GM18508 (cell line): ENCODE measurements at regions not wholly inside any gene's neighbourhood (a gene's known extent, or its start where the extent isn't known, plus 50 kb on each side); places are given as distances from the start of the nearest gene placed in this dataset.

ENCODE experiments used
- ATAC-seq: cut with Tn5 transposase; IDR thresholded peaks from one replicate; pipeline ENCODE4 v1.9.1; 2021; ENCODE audit warnings: moderate number of reproducible peaks; ENCODE audit not compliant: insufficient read depth, unreplicated experiment

DNA sequence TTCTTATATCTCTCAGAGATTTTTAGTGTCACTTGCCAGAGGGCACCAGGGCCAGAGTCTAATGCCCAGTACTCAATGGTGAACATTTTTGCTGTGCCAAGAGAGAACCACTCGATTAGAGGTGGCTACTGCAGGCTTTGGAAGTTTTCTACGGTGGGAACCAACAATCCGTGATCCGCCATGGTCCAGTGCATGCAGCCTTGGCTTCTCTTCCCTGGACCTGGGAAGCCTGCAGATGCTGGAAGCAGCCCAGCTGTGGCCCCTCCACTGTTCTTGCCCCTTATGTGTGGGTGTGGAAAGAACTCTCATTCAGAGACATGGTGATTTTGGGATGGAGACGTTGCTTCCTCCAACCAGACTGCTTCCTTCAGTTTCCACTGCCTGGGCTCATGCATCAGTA lies 224.2 kb downstream of the TSHZ3 start:
- ATAC-seq, result no peak

DNA sequence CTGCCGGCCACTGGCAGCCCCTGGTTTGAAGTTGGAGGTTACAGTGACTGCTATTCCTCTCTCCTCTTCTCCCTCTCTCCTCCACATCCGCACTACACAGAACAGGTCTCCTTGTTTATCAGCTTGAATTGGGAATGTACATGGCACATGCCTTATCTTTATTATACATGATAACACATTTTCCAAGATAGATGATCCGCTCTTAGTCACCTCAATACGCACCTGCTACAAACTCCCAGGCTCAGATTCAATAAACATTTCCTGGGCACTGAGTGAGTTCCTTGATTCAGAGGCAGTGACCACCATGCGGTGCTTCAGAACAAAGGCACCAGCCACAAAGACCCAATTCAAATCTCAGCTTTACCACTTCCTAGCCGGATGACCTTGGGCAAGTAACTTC lies 227.7 kb downstream of the TSHZ3 start:
- no peak for ATAC-seq

DNA sequence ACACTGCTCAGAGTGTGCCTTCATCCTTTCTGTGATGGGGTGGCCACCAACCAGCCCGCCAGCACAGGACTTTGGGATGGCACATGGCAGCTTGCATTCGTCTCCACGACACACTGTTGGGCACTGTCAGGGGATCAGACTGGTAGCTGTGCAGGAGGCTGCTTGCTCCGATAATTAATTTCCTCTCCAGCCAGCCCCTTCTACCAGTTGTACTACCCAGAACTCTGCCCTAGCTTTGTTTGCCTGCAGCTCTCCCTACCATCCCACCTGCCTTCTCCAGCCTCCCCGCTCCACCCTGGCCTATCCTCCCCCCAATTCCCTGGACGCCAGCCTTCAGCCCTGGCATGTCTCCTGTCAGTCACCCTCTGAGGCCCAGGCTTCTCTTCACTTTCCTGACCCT lies 228.3 kb downstream of the TSHZ3 start:
- ATAC-seq, result no peak

DNA sequence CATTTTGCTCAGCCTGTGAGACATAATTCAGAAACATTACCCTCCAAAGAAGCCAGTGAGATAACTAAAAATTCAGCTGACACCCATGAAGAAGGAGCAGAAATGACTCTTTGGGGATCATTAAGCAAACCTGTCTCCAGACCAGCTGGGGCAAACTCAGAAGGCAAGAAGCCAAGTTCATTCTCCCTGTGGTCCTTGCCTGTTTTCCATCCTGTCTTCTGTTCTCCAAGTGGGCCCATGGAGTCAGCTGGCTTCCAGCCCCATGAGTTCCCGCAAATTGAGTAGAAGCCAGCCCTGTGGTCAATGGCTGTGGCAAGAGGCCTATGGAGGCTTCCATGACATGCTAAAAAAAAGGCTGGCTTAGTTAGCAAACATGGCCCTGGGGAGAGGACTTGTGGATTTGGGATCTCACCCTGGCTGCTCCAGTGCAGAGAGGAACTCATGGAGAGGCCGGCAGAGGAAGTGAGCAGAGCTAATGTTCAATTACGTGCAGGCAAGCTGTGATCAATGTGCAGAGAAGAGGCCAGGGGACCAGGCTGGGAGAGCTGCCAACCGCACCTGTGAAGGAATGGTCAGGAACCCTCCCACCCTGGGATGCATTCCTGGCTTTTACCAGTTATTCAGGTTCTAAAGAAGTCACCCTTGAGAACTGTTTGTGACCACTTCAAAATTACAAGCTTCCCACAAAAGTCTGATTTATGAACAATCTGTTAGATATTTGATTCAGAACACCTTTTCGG lies 229.1 kb downstream of the TSHZ3 start:
- no peak for ATAC-seq

DNA sequence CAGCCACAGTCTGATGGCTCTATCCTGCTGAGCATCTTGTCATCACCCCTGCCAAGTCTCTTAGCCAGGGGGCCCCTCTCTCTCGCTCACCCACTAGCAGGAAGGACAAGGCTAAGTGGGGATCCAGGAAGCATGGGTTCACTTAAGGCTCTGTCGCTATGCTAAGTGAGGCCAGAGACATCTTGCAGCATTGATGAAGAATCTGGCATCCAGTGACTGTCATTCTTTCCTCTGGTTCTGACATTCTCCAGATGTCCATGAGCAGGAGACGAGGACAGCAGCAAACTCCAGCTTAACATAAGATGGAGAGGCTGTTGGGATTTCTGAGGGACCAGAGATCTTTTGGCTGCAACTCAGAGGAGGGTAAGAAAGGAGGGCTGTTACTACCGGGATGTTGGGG lies 230.2 kb downstream of the TSHZ3 start:
- ATAC-seq, result no peak

DNA sequence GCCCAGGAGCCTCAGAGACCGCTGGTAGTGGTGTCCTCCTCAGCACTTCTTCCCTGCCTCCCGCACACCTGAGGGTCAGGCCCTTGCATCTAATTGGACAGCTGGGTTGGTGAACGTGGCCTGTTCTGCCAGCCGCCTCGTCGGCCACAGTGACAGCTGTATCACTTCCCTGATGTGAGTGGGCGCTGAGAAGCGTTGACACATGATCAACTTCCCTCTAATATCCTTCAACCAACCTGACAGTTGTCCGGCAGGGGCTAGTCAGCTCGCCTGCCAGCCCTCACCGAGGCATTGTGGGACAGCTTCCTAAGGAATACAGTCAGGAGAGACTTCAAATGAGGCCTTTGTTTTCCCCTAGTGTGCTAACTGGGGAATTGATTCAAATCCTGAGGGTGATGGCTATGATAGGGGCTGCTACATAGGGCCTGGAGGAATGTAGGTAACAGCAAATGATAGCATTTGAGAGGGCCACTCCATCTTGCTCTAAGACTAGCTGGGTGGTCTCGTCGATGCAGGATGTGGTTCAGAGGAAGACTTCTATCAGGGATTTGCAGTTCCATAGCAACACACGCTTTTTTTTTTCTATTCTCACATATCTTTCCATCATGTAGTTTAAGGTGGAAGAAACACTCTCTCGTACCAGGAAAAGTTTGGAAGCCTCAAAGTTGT lies 230.8 kb downstream of the TSHZ3 start:
- no peak for ATAC-seq

DNA sequence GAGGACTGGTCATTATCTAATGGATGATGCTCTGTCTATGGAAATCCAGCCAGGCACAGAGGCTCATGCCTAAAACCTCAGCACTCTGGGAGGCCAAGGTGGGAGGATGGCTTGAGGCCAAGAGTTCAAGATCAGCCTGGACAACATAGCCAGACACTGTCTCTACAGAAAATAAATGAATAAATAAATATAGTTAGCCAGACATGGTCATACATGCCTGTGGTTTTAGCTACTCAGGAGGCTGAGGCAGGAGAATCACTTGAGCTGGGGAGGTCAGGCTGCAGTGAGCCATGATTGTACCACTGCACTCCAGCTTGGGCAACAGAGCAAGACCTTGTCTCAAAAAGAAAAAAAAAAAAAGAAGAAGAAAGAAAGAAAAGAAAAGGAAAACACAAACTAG lies 234.7 kb downstream of the TSHZ3 start:
- ATAC-seq, result no peak

DNA sequence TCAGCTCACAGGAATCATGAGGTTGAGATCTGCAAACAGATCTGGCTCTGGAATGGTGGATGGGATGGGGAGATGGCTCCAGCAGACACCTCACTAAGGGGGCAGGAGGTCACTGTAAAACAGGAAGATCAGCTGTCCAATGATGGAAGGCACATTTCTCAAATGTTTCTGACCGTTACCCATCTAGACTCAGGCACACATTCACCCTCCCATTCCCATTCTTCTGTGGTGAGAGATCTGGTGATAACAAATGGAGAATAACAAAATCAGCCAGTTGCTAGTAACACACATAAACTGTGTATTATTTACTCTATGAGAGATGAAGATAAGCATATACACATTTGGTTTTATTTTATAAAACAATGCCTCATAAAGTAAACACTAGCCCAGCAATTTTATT lies 235.9 kb downstream of the TSHZ3 start:
- no peak for ATAC-seq

DNA sequence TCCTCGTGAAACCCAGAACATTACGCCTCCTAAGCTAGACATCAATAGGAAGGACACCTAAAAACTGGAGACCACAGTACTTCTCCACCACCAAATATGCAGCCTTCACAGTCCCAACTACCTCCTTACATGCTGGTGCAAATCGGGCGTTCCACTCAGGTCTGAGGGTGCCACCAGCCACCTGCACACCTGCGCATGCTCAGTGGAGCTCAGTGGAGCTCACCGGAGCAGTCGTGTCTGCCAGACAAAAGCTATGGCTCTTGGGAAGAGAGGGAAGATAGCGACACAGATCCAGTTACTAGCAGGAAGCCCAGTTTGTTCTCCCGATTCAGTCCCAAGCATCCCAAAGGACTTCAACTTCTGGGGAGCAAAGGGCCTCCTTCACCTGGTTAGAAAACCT lies 237.1 kb downstream of the TSHZ3 start:
- no peak for ATAC-seq

DNA sequence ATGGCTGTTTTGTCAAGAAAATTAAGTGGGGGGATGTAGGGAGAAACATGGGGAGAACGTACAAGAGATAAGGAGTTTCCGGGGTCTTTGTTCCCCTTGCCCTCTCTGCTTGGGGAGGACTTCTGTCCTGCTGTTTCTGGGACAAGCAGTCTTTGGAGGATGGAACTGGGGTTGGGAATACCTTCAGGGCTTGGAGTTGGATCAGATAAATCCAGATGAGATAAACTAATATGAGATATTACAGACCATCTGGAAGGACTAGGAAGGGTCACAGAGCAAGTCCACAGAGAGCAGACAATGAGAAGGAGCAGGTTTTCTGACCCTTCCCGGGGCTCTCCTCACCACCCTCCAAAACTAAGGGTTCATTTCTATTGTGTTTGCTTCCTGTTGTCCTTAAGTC lies 237.5 kb downstream of the TSHZ3 start:
- ATAC-seq, result no peak

DNA sequence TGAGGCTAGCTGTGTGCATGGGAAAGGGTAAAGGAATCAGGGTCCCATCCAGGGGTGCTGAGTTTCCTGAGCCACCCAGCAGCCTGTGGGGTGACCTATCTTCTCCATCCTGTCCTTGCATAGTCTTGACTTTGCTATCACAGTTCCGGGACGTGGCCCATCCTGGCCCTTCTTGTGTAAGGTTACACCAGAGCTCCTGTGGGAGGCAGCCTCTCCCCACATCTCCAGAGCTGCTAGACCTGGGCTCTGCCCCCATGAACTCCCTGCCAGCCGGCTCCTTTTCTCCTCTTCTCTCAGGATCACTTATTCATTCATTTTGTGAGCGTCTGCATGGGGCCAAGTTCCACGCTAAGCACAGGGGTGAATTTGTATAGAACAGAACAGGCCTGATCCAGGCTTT lies 238.9 kb downstream of the TSHZ3 start:
- ATAC-seq, result no peak

DNA sequence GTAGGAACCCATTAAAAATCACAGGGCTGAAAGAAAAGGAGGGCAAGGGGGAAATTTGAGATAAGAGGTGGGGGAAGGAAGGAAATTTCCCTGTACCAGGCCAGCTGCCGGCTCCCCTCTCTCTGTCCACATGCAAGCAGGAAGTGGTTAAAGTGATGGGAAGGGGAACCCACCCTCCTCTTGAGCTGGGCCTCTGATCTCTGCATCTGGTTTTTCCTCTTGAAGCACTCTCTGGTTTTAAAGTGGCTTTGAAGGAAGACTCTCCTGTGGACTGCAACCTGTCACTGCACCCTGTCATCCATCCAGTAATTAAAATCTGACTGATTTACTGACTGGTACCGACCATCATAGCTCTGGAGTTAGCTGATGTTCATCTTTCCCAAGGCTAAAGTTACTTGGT lies 239.6 kb downstream of the TSHZ3 start:
- no peak for ATAC-seq

DNA sequence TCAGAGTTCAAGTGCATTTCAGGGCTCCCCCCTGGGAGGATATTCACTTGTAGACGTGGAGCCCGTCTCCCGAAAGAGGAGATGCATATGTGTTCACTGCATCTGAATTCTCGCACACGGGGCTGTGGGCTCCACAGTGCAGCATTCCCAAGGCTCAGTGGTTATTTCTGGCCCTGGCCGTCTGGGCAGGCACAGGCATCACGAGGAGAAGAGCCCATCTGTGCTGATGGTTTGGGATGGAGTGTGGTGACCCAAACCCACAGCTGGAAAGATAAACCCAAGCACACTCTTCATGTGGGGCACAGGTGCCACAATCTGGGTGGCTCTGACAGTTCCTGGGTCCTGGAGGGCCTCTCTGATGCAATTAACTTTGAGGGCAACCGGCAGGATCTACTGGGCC lies 242.1 kb downstream of the TSHZ3 start:
- ATAC-seq, result no peak

DNA sequence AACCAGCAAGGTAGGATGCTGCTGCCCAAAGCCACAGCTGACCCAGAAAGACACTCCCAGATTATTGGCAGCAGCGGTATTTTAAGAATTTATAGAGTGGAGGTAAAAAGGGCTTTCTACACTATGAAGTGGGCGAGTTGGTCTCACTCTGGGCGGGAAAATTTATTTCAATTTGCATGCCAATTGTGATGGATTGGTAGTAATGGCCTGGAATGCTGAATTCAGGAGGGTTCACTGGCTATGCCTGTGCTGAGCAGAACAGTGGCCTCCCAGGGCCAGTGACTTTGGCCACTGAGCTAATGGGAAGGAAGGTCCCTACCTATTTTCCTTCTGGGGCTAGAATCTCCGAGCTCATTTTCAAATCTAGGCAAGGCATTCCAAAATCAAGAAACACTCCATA lies 243.5 kb downstream of the TSHZ3 start:
- no peak for ATAC-seq

DNA sequence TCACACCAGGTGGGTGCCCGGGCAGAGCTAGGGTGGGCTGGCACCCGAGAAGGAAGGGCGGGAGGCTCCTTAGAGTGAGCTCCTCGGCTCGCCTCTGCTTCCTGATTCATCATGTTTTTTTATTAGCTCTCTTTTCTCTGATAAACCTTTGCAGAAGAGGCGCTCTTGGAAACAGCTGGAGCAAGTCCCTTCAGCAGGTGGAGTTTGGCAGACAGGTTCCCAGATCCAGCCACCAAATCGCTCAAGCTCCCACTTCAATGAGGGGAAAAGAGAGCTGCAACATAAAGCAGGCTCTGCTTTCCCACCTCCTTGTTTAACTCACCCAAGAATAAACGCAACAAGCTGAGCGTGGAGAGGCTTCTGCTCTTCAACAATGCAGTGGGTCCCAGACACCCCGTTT lies 244.8 kb downstream of the TSHZ3 start:
- no peak for ATAC-seq

DNA sequence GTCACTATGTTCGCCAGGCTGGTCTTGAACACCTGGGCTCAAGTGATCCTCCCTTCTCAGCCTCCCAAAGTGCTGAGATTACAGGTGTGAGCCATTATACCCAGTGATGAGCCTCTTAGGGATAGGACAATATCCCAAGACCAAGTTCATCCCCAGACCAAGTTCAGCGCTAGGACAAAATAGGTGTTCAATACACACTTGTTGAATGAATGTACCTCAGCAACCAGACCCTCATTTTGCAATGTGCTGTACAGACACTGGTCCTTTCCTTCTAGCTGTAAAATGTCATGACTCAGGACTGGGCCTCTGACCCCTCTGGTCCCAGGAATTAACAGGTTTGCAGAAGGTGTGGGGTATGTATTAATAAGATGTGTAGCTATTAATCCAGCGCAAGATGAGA lies 246.0 kb downstream of the TSHZ3 start:
- ATAC-seq, result no peak

DNA sequence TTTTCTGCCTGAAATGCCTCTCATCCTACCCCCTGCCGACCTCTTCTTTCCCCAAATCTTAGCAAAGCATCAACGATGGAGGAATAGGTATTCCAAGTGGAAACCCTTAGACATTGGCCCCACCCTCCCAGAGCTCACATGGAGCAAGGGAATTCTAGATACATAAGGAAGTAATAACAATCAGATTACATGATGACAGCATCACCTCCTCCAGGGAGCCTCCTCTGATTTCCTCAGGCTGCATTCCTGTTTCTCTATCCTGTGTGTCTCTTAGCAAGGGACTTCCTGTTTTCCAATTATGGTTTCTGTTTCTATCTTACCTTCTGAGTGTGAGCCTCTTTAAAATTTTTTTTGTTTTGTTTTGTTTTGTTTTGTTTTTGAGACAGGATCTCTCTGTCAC lies 246.6 kb downstream of the TSHZ3 start:
- ATAC-seq, result no peak

DNA sequence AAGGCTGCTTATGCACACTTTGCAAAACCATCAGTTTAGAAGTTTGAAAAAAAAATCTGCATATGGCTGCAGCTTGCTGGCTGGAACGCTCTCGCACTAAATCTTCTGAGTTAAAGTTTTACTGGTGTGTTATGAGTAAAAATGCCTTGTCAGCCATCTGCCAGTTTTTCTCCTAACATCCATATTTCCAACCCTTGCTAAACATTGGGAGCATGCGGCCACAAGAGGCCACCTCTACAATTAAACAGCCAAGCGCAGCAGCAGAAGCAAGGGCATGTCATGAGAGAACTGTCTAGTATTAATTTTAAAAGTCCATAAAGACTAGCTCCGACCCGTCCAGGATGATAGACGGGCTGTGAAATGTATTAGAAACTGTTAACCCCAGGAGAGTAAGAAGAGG lies 248.3 kb downstream of the TSHZ3 start:
- ATAC-seq, result no peak

DNA sequence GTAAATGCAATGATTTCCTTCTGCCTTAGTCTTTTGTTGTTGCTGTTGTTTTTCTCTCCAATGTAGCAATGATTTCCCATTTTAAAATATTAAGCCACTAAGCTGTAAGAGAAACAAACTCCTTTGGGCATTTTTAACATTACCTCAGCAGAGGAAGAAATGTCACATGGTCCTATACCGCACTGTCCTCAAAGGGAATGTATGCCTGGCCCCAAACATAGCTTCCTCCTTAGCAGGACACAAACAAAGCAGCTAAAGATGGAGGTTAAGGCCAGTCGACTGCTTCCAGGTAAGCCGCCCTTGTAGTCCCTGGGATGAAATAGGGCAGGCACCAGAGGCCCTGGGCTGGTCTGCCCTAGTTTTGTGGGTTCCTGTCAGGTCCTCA lies 249.0 kb downstream of the TSHZ3 start:
- ATAC-seq, result no peak

DNA sequence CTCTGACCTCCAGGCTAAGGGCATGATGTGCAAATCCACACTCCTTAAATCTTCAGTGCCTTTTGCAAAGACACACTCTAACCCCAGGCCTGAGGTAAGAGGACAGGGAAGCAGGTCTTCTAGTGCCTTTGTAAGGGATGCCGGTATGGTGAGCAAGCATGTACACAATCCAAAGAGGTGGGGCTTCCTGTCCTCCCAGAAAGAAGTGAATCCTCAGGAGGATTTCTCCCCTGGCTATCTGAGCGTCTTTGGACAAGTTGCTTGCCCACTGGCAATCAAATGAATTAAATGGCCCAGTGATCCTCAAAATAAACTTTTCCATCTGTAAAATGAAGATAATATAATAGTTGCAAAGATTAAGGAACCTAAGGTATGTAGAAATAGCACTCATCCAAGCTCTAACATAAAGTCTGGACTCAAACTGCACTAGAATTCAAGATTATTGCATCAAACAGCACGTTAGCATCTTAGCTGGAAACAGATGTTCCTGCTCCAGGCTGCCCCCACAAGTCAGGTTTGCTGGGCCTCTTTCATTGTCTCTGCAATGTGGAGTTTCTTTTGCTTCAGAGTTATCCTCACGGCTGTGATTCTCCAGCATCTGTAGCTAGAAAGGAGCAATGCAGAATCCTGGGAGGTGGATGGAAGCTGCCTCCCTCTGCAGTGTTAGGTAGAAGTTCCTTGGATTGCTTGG lies 249.6 kb downstream of the TSHZ3 start:
- ATAC-seq, result no peak

DNA sequence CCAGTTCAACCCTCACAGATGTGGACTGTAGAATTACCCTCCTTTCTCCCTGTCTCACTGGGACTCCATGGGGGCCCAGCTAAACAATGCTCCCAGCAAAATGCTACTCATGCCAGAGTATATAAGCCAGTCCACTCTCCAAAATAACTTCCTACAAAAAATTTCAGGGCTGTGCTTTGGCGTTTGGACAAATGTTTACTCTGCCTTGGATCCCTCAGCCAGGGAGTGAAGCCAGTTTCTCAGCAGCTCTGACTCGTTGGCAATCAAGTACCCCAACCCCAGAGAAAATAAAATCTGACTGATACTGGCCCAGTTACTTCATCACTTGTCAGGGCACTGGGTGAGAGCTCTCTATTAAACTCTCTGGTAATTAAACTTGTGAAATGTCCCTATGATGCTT lies 250.4 kb downstream of the TSHZ3 start:
- ATAC-seq, result no peak
